Stomach (tissue), 4 donors: ENCODE measurements at regions not wholly inside any gene's neighbourhood (a gene's known extent, or its start where the extent isn't known, plus 50 kb on each side); places are given as distances from the start of the nearest gene placed in this dataset.

Experiments
- EP300 ChIP-seq: sonication (generic); formaldehyde crosslinking; IDR thresholded peaks from one replicate; pipeline ENCODE4 v1.6.1; 2017; ENCODE audit warnings: antibody characterized with exemption
- POLR2A ChIP-seq, 4 donors: fragments of 450-650 bp; IDR thresholded peaks; one replicate each; pipeline ENCODE4 v1.6.1; 2016; ENCODE audit warnings: antibody characterized with exemption in 4 of 4, control low read depth in 2 of 4, mild to moderate bottlenecking in 1 of 4, moderate library complexity in 1 of 4
- TF ChIP-seq, protein P1 (sequence below), 7 experiments: fragments of 450-650 bp in 4 of 7; fragments of 200-600 bp in 3 of 7; sonication (generic) in 3 of 7; IDR thresholded peaks; one replicate each; pipeline ENCODE4 v1.5.1; 2016 to 2019; ENCODE audit warnings: antibody characterized with exemption in 7 of 7, control low read depth in 2 of 7, mild to moderate bottlenecking in 1 of 7

DNA sequence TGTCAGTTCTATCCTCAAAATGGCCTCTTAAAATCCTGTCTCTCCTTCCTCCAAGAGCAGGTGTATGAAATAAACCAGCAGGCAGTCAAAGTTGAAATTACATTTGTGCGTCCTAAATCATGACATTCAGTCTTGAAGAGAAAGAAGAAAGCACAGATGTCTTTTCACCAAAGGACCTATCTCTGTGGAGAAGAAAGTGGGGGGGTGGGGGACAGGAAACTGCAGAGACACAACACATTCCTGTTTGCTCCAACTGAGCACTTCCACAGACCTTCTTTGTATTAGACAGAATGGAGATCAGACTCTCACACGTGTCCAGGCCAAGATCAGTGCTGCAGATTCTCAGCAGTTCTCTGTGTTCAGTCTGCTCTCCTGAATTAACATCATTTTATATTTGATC lies 471.9 kb upstream of the RGMB start:
- TF ChIP-seq, protein P1, sequence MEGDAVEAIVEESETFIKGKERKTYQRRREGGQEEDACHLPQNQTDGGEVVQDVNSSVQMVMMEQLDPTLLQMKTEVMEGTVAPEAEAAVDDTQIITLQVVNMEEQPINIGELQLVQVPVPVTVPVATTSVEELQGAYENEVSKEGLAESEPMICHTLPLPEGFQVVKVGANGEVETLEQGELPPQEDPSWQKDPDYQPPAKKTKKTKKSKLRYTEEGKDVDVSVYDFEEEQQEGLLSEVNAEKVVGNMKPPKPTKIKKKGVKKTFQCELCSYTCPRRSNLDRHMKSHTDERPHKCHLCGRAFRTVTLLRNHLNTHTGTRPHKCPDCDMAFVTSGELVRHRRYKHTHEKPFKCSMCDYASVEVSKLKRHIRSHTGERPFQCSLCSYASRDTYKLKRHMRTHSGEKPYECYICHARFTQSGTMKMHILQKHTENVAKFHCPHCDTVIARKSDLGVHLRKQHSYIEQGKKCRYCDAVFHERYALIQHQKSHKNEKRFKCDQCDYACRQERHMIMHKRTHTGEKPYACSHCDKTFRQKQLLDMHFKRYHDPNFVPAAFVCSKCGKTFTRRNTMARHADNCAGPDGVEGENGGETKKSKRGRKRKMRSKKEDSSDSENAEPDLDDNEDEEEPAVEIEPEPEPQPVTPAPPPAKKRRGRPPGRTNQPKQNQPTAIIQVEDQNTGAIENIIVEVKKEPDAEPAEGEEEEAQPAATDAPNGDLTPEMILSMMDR (IDR thresholded peaks at IDR 0.05), result no peak
- TF ChIP-seq POLR2A (IDR thresholded peaks at IDR 0.05) (no peak), EP300 (no peak)
